ENCODE measurements at regions not wholly inside any gene's neighbourhood (a gene's known extent, or its start where the extent isn't known, plus 50 kb on each side); places are given as distances from the start of the nearest gene placed in this dataset.

- no peak for DNase-seq
These were observed 147.4 kb upstream of the MLN start for GRCh38 chr6:33950891-33951889.

DNA sequence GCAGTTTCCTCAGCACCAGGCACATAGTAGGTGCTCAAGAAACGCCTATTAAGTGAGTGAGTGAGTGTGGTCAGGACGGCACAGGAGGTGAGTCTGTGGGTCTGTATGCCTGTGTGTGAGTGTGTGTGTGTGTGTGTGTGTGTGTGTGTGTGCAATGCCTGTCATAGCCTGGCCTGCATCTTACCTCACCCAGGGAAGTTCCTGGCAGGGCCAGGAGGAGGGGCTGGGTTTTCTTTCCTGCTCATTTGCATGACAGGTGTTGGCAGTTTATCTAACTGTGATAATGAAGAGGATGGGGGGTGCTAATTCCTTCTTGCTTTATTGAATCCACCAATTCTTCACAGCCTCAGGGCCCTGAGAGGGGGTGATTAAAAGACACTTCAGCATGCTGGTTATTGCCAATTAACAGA lies 146.7 kb upstream of the MLN start:
- no peak for DNase-seq

- no peak for DNase-seq
These were observed 146.2 kb upstream of the MLN start for GRCh38 chr6:33949877-33950435.

DNA sequence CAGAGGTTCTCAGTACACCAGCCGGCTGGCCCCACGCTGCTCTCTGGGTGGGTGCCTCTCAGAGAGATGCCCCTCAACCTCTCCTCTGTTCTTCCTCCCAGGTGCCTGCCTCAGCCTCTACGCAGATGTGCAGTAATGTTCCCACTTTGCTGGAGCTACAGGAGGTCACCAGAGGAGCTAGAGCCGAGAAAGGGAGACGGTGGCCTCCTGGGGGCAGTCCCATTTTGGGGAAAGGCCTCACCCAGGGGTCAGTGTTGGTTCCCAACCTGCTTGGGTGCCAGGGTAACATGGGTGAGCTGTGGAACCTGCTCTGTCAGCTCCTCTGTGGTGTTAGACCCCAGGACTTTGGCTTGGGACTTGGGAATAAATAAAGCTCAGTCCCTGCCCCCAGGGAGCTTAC lies 145.3 kb upstream of the MLN start:
- no peak for DNase-seq

GRCh38 chr6:33947916-33948594 lies 144.3 kb upstream of the MLN start:
- no peak for DNase-seq

DNA sequence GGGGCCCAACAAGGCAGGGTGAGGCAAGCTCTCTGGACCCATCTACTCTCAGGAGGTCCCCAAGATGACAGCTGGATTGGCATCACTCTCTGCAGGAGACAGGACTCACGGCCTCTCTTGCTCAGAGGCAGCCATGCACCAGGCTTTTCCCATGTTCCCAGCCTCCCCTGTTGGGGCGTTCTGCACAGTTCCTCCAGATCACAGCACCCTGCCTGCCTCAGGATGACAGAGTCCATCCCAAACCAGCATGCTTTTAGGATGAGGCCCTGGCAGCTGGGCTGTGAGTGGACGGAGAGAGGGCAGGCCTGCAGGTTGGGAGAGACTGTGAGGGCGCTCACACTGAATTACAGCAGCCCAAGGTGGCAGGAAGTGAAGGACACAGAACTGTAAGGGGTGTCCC lies 143.2 kb upstream of the MLN start:
- DNase-seq: no peak

DNA sequence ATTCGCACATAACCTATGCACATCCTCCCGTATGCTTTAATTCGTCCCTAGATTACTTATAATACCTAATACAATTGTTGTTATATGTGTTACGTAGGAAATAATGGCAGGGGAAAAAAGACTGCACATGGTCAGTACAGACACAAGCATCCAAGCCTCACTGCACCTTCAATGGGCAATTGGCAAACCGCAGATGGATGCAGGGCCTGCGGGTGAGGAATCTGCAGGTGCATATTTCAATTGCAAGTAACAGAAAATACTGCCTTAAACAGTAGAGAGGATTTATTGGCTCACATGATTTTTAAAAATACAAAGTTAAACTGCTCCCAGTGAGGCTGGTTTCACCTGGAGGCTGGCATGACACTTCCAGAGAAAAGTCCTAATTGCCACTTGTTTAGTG lies 142.1 kb upstream of the MLN start:
- DNase-seq: no peak

DNA sequence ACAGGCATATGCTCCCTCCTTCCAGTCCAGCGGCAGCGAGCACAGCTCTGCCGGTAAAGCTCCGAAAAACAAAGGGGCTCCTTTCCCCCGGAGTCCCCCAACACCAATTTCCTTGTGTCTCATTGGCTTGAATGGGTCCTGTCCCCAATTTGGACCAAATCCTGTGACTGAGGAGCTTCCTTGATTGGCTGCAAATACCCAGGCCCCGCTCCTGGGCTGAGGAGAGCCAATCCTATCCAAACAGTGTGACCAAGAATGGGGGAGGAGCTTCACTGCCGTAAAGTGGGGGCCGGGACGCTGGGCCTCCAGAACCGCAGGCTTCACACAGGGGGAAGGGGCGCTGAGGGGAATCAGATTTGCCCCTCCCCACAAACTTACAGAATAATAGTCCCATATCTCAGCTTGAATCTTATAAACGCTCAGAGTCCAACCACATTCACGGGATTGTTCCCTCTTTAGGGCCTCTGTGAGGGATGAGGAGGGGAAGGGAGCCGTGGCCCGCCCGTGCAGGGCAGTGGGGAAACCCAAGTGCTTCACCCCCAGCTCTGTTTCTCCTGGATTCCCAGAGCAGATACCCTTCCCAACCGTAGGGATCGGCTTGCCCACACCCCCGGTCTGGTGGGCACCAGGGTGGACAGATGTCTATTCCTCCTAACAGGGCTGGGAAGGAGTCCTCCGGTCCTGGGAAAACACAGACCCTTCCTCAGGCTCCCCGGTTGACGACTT lies 141.0 kb upstream of the MLN start:
- DNase-seq: no peak

- no peak for DNase-seq
These were observed 133.1 kb upstream of the MLN start for GRCh38 chr6:33936886-33937285.

- DNase-seq: no peak
These were observed 131.8 kb upstream of the MLN start for GRCh38 chr6:33935439-33936080.

DNA sequence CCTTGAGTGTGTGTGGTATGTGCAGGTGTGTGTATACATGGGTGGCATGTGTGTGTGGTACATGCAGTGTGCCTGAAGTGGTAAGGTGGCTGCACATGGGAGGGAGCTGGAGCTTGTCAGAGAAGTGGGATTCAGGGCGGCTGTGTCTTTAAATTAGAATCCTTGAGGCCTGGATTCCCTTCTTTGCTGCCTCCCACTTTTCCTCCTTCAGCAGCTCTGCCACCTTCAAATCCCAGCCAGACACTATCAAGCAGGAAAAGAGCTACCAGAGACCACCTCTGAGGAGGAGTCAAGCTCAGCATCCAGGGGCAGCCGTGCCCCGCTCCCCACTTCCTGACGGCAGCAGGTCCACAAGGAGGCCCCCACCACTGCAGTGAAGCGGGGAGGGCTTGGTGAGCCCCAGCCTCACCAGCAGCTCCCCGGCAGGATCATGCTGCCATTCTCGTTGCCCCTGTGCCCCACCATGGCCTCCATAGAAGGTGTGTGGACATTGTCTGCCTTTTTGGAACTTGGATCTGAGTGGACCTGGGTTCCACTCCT lies 131.0 kb upstream of the MLN start:
- DNase-seq: no peak

DNA sequence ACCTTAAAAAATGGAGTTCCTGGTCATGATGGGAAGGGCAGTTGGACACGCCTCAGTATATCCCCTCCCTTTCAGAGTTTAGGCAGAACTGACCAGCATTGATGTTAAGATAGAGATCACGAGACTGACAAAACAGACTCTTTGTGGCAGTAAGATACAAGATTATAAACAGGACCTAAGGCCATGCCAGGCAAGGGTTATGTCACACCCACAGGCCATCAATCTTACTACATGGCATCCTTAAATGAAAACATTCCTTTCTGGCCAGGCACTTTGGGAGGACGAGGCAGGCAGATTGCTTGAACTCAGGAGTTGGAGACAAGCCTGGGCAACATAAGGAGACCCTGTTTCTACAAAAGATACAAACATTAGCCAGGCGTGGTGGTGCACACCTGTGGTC lies 129.3 kb upstream of the MLN start:
- no peak for DNase-seq

- DNase-seq: no peak
These were observed 128.0 kb upstream of the MLN start for GRCh38 chr6:33931799-33932198.

GRCh38 chr6:33929575-33930288 lies 125.9 kb upstream of the MLN start:
- DNase-seq: no peak

DNA sequence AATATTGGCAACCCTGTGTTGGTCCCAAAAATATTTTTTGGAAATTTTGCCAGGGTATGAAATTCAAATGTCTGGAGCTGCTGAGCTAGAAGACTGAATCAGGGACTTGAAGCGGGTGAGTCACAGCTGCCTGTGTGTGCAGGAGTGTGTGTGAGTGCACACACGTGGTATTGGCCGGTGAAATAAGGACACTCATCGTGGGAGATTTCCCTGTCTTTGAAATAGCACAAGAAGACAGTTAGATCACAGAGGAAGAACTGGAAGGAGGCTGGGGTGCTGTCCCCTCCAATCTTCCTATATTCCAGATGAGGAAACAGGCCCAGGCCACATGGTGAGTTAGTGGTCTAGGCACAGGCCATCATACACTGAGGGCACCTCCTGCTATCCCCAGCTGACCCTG lies 123.8 kb upstream of the MLN start:
- DNase-seq: peak; percentile 53

GRCh38 chr6:33927112-33927511 lies 123.3 kb upstream of the MLN start:
- no peak for DNase-seq

DNA sequence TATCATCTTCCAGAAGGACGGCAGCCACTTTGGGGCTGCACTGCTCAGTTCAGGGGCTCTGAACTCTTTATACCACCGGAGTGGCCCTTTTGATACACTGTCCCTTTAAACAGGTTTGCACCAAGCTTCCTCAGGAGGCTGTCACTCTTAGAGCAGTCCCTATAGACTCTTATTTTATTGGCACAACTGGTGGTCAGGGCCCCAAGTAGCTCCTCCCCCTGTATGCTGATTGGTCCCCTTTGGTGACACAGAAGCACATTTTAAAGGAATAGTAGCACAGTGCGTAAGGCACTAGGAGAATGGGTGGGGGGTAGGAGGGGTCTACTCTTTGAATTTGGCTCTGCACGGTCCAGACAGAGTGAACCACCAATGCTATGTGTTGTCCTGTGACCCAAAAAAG lies 122.6 kb upstream of the MLN start:
- peak; percentile 15 for DNase-seq

GRCh38 chr6:33925936-33926335 lies 122.1 kb upstream of the MLN start:
- no peak for DNase-seq

DNA sequence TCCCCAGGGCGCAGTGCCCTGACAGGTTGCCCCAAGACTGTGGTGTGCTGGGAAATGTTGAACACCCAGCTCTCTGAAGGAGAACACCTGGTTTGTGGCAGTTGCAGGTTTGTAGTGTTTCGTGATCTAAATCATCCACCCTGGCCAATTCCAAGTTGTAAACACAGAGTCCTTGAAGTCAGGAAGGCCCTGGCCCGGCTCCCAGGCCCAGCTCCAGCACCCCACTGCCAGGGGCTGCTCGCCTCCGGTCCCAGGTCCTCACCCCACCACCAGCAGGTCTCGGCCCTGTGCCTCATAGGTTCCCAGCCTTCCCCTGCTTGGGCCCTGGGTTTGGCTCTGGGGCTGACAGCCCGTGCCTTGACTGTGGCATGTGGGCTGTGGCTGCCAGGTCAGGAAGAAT lies 121.4 kb upstream of the MLN start:
- DNase-seq: no peak

DNA sequence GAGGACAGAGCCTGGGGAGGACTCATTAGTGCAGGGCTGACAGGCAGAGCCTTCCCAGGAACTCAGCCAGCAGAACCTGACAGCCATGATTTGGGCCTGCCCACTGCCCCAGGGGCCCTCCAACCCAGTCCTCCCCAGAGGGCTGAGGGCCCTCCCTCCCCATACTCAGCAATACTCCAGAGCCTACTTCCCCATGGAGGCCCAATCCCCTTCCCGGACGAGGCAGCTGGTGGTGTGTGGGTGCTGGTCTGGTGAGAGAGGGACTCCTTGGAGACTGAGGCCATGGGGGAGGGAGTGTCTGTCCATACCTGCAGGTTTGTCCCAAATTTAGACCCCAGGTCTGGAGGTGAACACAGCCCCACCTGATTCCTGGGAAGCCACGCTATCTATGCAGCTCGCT lies 120.9 kb upstream of the MLN start:
- DNase-seq: no peak

DNA sequence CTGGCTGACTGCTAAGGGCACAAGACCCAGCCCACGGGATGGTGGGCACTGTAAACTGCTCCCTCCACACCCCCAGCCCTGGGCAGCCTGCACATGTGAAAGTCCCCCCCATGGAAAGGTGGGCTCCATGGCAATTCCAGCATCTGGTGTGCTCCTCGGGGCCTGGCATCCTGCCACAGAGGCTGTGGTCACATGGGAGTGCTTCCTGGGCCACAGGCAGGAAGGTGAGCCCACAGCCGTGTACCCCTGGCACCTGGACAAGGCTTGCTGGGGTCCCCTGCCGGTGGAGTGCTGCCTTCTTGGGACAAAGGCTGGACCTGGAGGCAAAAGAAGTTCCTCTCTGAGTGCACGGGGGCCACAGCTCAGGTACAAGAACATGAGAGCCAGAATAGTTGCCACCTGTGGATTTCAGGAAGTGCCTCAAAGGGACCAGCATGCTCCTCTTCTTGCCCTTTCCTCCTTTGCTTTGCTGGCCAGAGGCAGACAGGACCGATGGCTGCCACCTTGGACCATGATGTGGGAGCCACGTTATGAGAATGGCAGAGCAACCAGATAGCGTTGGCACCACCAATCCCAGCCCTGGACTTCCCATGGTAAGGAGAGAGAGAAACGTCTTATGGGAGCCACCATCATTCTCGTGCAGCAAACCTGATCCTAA lies 120.2 kb upstream of the MLN start:
- DNase-seq: no peak
